ENCODE measurements at regions not wholly inside any gene's neighbourhood (a gene's known extent, or its start where the extent isn't known, plus 50 kb on each side); places are given as distances from the start of the nearest gene placed in this dataset.

DNA sequence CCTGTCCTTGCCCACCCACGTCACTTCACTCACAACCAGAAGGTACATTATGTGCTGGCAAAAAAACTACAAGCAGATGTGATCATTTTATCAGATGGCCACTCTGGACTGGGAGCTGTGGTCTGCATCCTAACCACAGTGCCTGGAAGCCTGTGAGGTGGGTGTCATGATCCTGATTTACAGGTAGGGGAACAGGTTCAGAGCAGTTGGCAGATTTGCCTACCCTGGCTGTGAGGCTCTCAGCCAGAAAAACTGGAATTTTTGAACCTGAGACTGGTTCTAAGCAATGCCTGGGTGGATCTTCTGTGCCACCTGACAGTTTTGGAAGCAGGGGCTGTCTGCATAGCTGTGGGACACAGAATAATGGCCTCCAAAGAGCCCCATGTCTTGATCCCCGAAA, 150.8 kb downstream of the SYF2 start:
- no peak for DNase-seq (ENCODE audit: low read depth)

DNA sequence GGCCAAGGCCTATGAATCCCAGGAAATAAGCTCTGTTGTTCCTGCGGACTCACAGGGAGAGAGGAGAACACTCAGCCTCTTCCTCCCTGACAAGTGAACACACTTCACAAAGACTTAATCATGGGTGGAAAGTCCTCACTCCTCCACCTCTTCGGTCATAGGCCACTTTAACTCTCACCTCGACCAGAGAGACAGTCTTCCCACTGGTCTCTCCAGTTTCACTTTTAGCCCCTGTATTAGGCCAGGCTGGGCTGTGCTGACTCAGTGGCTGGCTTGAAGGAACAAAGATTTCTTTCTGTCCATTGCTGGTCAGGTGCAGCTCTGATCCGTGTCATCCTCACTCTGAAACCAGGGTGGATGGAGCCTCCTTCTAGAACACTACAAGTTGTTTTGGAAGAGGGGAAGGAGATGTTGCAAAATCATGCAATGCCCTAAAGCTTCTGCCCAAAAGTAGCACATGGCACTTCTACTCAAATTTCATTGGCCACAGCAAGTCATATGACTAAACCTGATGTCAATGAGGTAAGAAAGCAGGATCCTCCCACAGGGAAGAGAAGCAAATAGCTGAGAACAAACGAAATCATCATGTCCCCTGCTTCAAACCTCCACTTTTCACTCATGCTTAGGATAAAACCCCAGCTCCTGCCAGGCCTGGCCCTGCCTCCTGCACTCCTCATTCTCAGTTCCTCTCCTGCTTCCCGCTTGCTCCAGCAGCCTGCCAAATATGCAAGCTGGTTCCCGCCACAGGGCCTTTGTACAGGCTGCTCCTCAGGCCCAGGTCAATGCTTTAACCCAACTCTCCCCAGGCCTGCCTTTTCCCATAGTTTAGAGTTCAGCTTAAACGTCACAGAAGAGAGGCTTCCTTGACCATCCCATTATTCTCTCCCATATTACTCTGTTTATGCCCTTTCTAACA, 150.5 kb upstream of the RUNX3 start:
- DNase-seq (ENCODE audit: low read depth) = no peak

DNA sequence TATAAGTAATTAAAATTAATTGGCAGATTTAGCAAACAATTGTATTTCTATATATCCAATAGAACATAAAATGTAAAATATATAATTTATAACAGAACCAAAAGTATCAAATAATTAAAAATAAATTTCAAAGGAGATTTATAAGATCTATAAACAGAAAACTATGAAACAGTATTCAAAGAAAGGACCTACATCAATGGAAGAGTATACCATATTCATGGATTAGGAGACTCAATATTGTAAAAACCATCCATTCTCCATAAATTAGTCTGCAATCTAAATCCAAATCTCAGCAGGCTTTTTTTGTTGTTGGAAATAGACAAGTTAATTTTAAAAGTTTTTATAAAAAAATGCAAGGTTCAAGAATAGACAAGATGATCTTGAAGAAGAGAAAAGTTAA, 149.0 kb upstream of the RUNX3 start:
- DNase-seq (ENCODE audit: low read depth) = no peak

GRCh38 chr1:25074351-25075227, 144.5 kb upstream of the RUNX3 start:
- DNase-seq (ENCODE audit: low read depth) = no peak

DNA sequence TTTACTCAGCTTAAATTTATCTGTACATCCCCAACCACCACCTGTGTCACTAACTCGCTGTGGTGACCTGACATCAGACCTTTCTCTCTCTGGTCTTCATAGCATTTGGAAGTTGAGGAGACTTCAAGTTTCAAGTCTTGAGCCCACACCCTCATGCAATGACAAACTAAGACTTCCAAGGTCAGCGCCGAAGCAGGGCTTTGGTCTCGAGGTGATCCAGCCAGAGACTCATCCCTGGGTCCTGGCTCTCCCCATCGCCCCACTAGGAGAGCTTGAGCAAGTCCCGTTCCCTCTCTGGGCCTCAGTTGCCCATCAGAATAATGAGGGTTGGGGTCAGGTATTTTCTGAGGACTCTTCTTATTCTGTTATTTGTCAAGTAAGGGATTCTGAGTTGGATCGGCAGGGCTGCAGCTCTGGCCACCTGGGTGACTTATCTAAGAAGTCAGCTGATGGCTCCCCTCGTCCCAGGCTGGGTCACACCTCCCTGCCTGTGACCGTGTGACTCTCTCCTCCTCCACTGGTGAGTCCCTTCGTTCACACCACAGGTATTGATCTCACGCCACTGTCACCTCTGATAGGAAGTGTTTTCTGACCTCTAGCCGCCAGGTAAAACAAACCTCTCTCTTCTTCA, 143.7 kb upstream of the RUNX3 start:
- no peak for DNase-seq (ENCODE audit: low read depth)

GRCh38 chr1:25072461-25072860, 142.4 kb upstream of the RUNX3 start:
- no peak for DNase-seq (ENCODE audit: low read depth)

DNA sequence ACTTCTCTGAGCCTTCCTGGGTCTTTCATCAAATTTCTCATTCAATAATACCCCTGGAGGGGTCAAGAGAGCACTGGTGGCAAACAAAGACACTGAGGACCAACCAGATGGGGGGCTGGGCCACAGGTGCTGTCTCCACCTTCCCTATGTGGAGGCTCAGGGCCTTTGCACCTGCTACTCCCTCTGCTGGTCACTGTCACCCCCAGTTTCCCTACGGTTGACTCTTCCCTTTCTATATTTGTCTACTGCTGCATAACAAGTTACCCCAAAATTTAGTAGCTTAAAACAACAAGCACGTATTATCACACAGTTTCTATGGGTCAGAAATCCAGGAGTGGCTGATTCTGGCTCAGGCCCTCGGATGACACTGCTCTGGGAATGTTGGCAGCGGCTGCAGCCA, 138.8 kb upstream of the RUNX3 start:
- no peak for DNase-seq (ENCODE audit: low read depth)

- no peak for DNase-seq (ENCODE audit: low read depth)
Observed at GRCh38 chr1:25068316-25068715, 138.2 kb upstream of the RUNX3 start.

DNA sequence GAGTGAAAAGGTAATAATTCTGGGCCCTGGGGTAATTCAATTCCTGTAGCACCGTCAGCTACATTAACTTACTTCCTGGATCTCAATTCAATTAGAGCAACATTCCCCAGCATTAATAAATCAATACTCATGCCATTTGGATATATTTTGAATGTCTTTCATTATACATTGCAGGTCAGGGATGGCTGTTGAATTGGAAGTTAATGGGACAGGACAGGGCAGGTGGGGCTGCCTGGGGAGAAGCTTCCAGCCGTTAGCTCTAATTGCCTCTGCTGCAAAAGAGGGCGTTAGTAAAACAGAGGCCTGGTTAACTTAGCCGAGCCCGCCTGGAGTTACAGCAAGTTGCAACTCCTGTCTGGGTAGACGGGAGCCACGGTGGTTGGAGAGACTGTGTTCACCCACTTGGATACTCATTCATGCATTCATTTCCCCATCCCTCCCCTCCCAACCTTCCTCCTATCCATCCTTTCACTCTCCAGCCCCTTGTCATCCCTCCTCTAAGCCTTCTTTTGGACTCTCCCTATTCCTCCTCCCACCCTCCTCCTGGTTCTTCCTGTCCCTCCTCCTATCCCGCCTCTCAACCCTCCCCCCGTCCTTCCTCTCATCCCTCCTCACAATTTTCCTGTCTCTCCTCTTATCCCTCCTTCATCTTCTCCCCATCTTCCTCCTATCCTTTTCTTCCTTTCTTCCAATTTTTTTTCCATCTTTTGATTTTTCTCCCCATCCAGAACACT, 137.6 kb upstream of the RUNX3 start:
- DNase-seq (ENCODE audit: low read depth) = no peak

DNA sequence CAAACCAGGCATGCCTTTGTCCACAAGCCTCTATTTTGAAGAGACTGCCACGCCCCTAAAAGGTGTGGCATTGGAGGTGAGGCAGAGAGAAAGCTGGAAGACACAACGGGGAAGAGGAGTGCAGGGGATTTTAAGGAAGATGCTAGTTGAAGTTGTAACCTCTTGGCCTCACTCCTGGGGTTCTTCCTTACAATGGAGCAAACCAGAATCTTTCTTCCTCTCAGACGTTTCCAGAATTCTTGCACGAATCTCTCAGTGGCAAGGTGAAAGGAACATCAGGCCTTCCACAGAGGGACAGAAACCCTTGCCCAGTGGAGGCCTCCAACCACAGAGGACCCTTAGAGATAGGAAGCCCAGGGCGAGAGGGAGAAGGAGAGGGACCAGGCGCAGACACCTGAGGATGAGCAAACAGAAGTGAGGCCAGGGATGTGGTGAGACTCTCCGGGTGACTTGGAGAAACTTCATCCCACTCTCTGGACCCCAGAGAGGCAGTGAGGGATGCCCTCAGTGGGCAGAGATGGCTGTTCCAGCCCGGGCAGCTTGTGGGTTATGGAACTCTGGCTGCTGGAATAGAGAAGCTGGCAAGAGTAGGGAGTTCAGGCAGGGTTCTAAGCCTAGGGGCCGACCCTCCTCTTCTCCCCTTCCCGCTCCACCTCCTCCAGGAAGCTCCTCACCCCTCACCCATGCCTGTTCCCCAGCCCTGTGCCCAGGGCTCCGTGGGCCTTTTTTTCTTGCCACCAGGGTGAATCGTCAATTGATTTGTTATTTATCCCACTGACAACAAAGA, 136.8 kb upstream of the RUNX3 start:
- DNase-seq (ENCODE audit: low read depth) = no peak

GRCh38 chr1:25066256-25066655, 136.2 kb upstream of the RUNX3 start:
- DNase-seq (ENCODE audit: low read depth) = no peak

DNA sequence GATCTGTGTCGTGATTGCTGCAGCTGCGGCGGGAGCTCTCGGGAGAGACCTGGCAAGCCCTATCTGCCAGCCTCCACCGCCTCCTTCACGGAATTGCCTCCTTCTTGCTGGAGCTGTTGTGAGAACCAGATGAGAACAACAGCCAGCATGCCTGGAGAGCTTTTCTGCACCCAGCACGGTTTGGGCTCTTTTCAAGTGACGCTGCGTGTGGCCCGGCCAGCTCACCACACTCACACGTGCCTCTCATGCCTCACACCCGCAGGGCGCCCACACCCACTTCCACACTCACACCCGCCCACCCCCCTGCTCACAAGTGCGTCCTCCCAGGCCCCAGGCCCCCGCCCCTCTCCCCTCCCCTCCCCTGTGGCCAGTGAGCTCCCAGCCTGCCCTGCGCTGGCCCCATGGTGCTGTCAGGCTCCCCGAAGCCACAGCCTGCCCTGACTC, 135.7 kb upstream of the RUNX3 start:
- peak; percentile 20 for DNase-seq (ENCODE audit: low read depth)

- DNase-seq (ENCODE audit: low read depth) = no peak
Observed at GRCh38 chr1:25065321-25065721, 135.2 kb upstream of the RUNX3 start.

GRCh38 chr1:25064465-25065240, 134.6 kb upstream of the RUNX3 start:
- no peak for DNase-seq (ENCODE audit: low read depth)

GRCh38 chr1:25063591-25064416, 133.7 kb upstream of the RUNX3 start:
- no peak for DNase-seq (ENCODE audit: low read depth)

GRCh38 chr1:25062621-25063255, 132.7 kb upstream of the RUNX3 start:
- no peak for DNase-seq (ENCODE audit: low read depth)

- no peak for DNase-seq (ENCODE audit: low read depth)
Observed at GRCh38 chr1:25061261-25061995, 131.4 kb upstream of the RUNX3 start.

DNA sequence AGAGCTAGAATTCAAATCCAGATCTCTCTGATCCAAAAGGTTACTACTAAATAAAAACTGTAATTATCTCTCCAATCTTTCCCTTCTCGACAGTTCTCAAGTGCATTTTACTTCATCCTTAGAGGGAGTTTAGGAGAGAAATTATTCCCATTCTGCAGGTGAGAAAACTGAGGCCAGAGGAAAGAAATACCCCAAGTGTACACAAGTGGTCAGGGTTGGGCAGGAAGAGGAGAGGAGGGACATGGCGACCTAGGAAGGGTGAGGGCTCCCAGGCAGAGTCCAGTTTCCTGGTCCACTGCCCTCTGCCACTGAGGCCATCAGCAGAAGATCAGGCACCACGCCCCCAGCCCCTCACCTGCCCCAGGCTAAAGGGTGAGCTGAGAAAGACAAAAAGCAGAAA, 127.1 kb upstream of the RUNX3 start:
- no peak for DNase-seq (ENCODE audit: low read depth)

Data from CMK (cell line).